OCI-LY1 (cell line): ENCODE measurements at regions not wholly inside any gene's neighbourhood (a gene's known extent, or its start where the extent isn't known, plus 50 kb on each side); places are given as distances from the start of the nearest gene placed in this dataset.

Experiments
- EZH2 ChIP-seq: fragments of 200-600 bp; sonication (generic), shearing (Covaris generic); IDR thresholded peaks from 2 replicates; pipeline ENCODE4 v1.8.0; 2017; ENCODE audit warnings: borderline replicate concordance, mixed run types, mild to moderate bottlenecking, antibody characterized with exemption, low read length, moderate library complexity, mixed read lengths
- TF ChIP-seq, protein P1 (sequence below): fragments of 200-600 bp; sonication (generic), shearing (Covaris generic); IDR thresholded peaks from 2 replicates; pipeline ENCODE4 v1.5.1; 2017; ENCODE audit warnings: mild to moderate bottlenecking, antibody characterized with exemption, low read length, moderate library complexity, mixed read lengths

DNA sequence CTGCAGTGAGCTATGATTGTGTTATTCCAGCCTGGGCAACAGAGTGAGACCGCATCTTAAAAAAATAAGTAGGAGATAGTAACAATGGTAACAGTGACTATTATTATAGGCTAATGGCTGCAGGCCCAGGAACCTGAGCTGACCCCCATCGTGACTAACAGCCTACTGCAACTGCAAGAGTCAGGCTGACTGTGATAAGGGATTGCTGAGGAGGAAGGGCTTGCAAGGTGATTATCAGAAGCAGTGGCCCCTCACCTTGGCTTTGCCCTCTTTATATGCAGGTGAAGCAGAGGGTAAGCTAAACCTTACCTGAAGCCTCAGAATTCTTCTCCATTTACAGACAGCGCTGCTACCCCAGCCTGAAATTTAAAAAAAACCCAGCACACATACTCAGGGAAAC lies 83.9 kb upstream of the SDK1 start:
- TF ChIP-seq, protein P1, sequence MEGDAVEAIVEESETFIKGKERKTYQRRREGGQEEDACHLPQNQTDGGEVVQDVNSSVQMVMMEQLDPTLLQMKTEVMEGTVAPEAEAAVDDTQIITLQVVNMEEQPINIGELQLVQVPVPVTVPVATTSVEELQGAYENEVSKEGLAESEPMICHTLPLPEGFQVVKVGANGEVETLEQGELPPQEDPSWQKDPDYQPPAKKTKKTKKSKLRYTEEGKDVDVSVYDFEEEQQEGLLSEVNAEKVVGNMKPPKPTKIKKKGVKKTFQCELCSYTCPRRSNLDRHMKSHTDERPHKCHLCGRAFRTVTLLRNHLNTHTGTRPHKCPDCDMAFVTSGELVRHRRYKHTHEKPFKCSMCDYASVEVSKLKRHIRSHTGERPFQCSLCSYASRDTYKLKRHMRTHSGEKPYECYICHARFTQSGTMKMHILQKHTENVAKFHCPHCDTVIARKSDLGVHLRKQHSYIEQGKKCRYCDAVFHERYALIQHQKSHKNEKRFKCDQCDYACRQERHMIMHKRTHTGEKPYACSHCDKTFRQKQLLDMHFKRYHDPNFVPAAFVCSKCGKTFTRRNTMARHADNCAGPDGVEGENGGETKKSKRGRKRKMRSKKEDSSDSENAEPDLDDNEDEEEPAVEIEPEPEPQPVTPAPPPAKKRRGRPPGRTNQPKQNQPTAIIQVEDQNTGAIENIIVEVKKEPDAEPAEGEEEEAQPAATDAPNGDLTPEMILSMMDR = no peak
- TF ChIP-seq EZH2 = no peak
